Suprapubic skin (tissue), 3 donors: ENCODE measurements at regions not wholly inside any gene's neighbourhood (a gene's known extent, or its start where the extent isn't known, plus 50 kb on each side); places are given as distances from the start of the nearest gene placed in this dataset.

Experiments used
- EP300 ChIP-seq: sonication (generic); formaldehyde crosslinking; IDR thresholded peaks from one replicate; pipeline ENCODE4 v1.6.1; 2017; ENCODE audit warnings: antibody characterized with exemption
- POLR2A ChIP-seq, 2 donors: fragments of 450-650 bp; IDR thresholded peaks; one replicate each; pipeline ENCODE4 v1.6.1; 2017; ENCODE audit warnings: antibody characterized with exemption in 2 of 2, mild to moderate bottlenecking in 2 of 2, moderate library complexity in 2 of 2
- TF ChIP-seq, protein P1 (sequence below), 2 donors: fragments of 200-600 bp in 1 of 2; fragments of 450-650 bp in 1 of 2; sonication (generic) in 1 of 2; IDR thresholded peaks; one replicate each; pipeline ENCODE4 v1.5.1; 2016 to 2019; ENCODE audit warnings: antibody characterized with exemption in 2 of 2, mild to moderate bottlenecking in 1 of 2, moderate library complexity in 1 of 2

DNA sequence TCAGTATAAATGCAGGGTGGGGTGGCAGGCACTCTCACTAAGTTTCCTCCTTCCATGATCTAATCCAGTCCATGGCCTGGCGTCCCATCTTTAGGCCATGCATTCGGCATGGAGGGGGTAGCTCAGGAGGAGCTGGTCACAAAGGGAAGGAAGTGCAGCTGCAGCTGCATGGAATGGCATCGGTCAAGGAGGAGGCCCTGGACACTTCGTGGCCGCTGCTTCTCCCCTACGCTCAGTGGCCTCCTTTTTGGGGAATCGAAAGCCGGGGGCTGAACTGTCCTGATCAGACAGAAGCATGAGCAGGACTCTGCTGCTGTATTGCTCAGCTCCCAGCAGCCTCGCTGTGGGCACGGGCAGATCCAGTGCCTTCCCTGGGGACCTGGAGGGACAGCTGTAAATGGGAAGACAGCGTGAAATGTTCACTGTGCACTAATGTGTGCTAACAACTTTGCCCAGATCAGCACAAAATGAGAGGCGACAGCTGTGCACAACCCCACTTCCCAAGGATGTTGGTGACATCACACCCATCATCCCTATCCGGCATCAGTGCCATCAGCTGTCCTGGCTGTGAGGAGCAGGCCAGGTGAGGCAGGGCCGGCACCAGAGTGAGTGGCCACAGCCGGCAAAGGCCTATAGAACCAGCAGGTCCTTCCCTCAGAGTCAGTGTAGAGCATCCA lies 520.1 kb upstream of the RAB6C start:
- no peak for TF ChIP-seq EP300
- TF ChIP-seq, protein P1, sequence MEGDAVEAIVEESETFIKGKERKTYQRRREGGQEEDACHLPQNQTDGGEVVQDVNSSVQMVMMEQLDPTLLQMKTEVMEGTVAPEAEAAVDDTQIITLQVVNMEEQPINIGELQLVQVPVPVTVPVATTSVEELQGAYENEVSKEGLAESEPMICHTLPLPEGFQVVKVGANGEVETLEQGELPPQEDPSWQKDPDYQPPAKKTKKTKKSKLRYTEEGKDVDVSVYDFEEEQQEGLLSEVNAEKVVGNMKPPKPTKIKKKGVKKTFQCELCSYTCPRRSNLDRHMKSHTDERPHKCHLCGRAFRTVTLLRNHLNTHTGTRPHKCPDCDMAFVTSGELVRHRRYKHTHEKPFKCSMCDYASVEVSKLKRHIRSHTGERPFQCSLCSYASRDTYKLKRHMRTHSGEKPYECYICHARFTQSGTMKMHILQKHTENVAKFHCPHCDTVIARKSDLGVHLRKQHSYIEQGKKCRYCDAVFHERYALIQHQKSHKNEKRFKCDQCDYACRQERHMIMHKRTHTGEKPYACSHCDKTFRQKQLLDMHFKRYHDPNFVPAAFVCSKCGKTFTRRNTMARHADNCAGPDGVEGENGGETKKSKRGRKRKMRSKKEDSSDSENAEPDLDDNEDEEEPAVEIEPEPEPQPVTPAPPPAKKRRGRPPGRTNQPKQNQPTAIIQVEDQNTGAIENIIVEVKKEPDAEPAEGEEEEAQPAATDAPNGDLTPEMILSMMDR (IDR thresholded peaks at IDR 0.05) = no peak
- TF ChIP-seq POLR2A (IDR thresholded peaks at IDR 0.05) = no peak
